KBM-7 (cell line): ENCODE measurements at regions not wholly inside any gene's neighbourhood (a gene's known extent, or its start where the extent isn't known, plus 50 kb on each side); places are given as distances from the start of the nearest gene placed in this dataset.
A peak's percentile ranks its signal among the peaks of the same experiment; 100 is the strongest.
"Not testable (repeated sequence)": the region's sequence is repeated elsewhere in the genome, so short reads cannot be mapped to it uniquely, and the experiment has no call there.

ENCODE experiments used
- DNase-seq: peaks from one replicate; pipeline ENCODE4 v3.0.0-alpha.2; 2015
- in situ Hi-C: fragments of 300-500 bp; cut with MboI; formaldehyde crosslinking; loops from 2 replicates; pipeline ENCODE4 v1.14.3; 2020; ENCODE audit warnings: low sequenced_read_pairs, low pct_unique_long_range_greater_than_20kb, mixed read lengths

- no peak for DNase-seq
- in situ Hi-C loops, result no loop called here
Observed at GRCh38 chr11:64428693-64429092, 69.7 kb downstream of the RPS6KA4 start.

GRCh38 chr11:64429970-64430369 is 71.0 kb downstream of the RPS6KA4 start:
- DNase-seq, result no peak
- in situ Hi-C loops, result no loop called here

GRCh38 chr11:64430645-64431044 is 71.7 kb downstream of the RPS6KA4 start:
- in situ Hi-C loops, result no loop called here
- DNase-seq, result no peak

- in situ Hi-C loops, result no loop called here
- no peak for DNase-seq
Observed at GRCh38 chr11:64436000-64436399, 77.0 kb downstream of the RPS6KA4 start.

- no peak for DNase-seq
- in situ Hi-C loops, result no loop called here
Observed at GRCh38 chr11:64437426-64437825, 78.5 kb downstream of the RPS6KA4 start.

- no peak for DNase-seq
- in situ Hi-C loops, result no loop called here
Observed at GRCh38 chr11:64438986-64439771, 80.2 kb downstream of the RPS6KA4 start.

- in situ Hi-C loops, DNase-seq: not testable (repeated sequence)
Observed at GRCh38 chr11:64439772-64440491, 81.0 kb downstream of the RPS6KA4 start.

GRCh38 chr11:64441127-64441526 is 82.2 kb downstream of the RPS6KA4 start:
- in situ Hi-C loops, result no loop called here

GRCh38 chr11:64443001-64443400 is 84.0 kb downstream of the RPS6KA4 start:
- in situ Hi-C loops, result no loop called here
- no peak for DNase-seq

More at GRCh38 chr11:64441127-64441526, 82.2 kb downstream of the RPS6KA4 start:
- DNase-seq, result no peak

GRCh38 chr11:64444838-64445441 is 86.0 kb downstream of the RPS6KA4 start:
- in situ Hi-C loops, result no loop called here
- DNase-seq, result peak; percentile 32

GRCh38 chr11:64445651-64446050 is 86.7 kb downstream of the RPS6KA4 start:
- in situ Hi-C loops, result no loop called here

GRCh38 chr11:64447831-64448598 is 89.1 kb downstream of the RPS6KA4 start:
- DNase-seq, result peak; percentile 72
- in situ Hi-C loops, result no loop called here

More at GRCh38 chr11:64445651-64446050, 86.7 kb downstream of the RPS6KA4 start:
- no peak for DNase-seq

GRCh38 chr11:64448599-64449380 is 89.8 kb downstream of the RPS6KA4 start:
- in situ Hi-C loops, result no loop called here
- DNase-seq, result peak; percentile 85

GRCh38 chr11:64449381-64450167 is 90.6 kb downstream of the RPS6KA4 start:
- peak; percentile 90 for DNase-seq
- in situ Hi-C loops, result no loop called here

- in situ Hi-C loops, result no loop called here
- DNase-seq, result no peak
Observed at GRCh38 chr11:64450168-64450560, 91.2 kb downstream of the RPS6KA4 start.

- in situ Hi-C loops, result no loop called here
- DNase-seq, result no peak
Observed at GRCh38 chr11:64451856-64452255, 92.9 kb downstream of the RPS6KA4 start.

- in situ Hi-C loops, result no loop called here
- no peak for DNase-seq
Observed at GRCh38 chr11:64453466-64453865, 94.5 kb downstream of the RPS6KA4 start.
